ENCODE measurements at regions not wholly inside any gene's neighbourhood (a gene's known extent, or its start where the extent isn't known, plus 50 kb on each side); places are given as distances from the start of the nearest gene placed in this dataset.

DNA sequence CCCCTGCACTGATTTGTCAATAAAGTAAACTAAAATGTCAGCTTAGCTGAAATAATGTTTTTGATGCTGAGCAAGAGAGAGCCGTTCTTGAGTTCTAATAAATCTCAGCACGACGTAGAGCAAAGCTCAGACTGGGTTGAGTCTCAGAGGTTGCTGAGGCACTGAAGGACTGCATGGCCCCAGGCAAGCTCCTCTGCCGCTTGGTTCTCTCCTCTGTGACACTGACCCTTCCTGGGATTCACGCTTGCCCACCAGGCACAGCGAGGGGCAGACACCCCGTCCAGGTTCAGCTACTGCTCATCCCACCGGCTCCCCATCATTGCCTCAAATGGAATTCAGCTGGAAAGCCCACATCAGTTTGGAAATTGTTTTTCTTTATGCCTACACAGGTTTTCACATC, 129.8 kb downstream of the IRX2 start:
- Histone ChIP-seq H4K20me1 (ENCODE audit: insufficient read depth, low read length) (no peaks in the 10 kb centered on the region), H2AFZ (ENCODE audit: low read depth, low read length) (no peak overlapping the region), H3K9ac (ENCODE audit: low read length) (no peak overlapping the region), H3K4me3 (ENCODE audit: low read length) (no peak overlapping the region), H3K4me2 (ENCODE audit: low read length) (no peak overlapping the region), H3K36me3 (replicated peaks; ENCODE audit: low read depth, low read length) (no peaks in the 10 kb centered on the region), H3K4me1 (ENCODE audit: low read length) (no peaks in the 10 kb centered on the region), H3K9me3 (ENCODE audit: insufficient read depth, low read length) (no peaks in the 10 kb centered on the region), H3K79me2 (ENCODE audit: low read length) (no peaks in the 10 kb centered on the region), H3K27ac (ENCODE audit: low read length) (no peak overlapping the region), H3K27me3 (ENCODE audit: low read depth, low read length) (no peaks in the 10 kb centered on the region)
- TF ChIP-seq EZH2phosphoT487 (IDR thresholded peaks at IDR 0.05; ENCODE audit: low read depth): no peak
- TF ChIP-seq, protein P1, sequence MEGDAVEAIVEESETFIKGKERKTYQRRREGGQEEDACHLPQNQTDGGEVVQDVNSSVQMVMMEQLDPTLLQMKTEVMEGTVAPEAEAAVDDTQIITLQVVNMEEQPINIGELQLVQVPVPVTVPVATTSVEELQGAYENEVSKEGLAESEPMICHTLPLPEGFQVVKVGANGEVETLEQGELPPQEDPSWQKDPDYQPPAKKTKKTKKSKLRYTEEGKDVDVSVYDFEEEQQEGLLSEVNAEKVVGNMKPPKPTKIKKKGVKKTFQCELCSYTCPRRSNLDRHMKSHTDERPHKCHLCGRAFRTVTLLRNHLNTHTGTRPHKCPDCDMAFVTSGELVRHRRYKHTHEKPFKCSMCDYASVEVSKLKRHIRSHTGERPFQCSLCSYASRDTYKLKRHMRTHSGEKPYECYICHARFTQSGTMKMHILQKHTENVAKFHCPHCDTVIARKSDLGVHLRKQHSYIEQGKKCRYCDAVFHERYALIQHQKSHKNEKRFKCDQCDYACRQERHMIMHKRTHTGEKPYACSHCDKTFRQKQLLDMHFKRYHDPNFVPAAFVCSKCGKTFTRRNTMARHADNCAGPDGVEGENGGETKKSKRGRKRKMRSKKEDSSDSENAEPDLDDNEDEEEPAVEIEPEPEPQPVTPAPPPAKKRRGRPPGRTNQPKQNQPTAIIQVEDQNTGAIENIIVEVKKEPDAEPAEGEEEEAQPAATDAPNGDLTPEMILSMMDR (IDR thresholded peaks at IDR 0.05; ENCODE audit: low read depth, low read length): no peak

- H3K4me3 ChIP-seq (ENCODE audit: low read length): no peak overlapping the region
- H3K4me2 ChIP-seq (ENCODE audit: low read length): no peak overlapping the region
- H4K20me1 ChIP-seq (ENCODE audit: insufficient read depth, low read length): no peaks in the 10 kb centered on the region
- no peaks in the 10 kb centered on the region for H3K36me3 ChIP-seq (replicated peaks; ENCODE audit: low read depth, low read length)
- H2AFZ ChIP-seq (ENCODE audit: low read depth, low read length): no peak overlapping the region
- no peak overlapping the region for H3K27ac ChIP-seq (ENCODE audit: low read length)
- no peak for TF ChIP-seq EZH2phosphoT487 (IDR thresholded peaks at IDR 0.05; ENCODE audit: low read depth)
- TF ChIP-seq, protein P1 (IDR thresholded peaks at IDR 0.05; ENCODE audit: low read depth, low read length): no peak
- H3K9me3 ChIP-seq (ENCODE audit: insufficient read depth, low read length): no peaks in the 10 kb centered on the region
- no peak overlapping the region for H3K9ac ChIP-seq (ENCODE audit: low read length)
- no peaks in the 10 kb centered on the region for H3K79me2 ChIP-seq (ENCODE audit: low read length)
- H3K27me3 ChIP-seq (ENCODE audit: low read depth, low read length): no peaks in the 10 kb centered on the region
- H3K4me1 ChIP-seq (ENCODE audit: low read length): no peaks in the 10 kb centered on the region
Measured at GRCh38 chr5:2619216-2619615, 132.3 kb downstream of the IRX2 start.

- H3K4me3 ChIP-seq (ENCODE audit: low read length): no peak overlapping the region
- no peaks in the 10 kb centered on the region for H3K9me3 ChIP-seq (ENCODE audit: insufficient read depth, low read length)
- H3K4me1 ChIP-seq (ENCODE audit: low read length): no peaks in the 10 kb centered on the region
- H4K20me1 ChIP-seq (ENCODE audit: insufficient read depth, low read length): no peaks in the 10 kb centered on the region
- no peaks in the 10 kb centered on the region for H3K36me3 ChIP-seq (replicated peaks; ENCODE audit: low read depth, low read length)
- no peak overlapping the region for H3K9ac ChIP-seq (ENCODE audit: low read length)
- H3K4me2 ChIP-seq (ENCODE audit: low read length): no peak overlapping the region
- no peaks in the 10 kb centered on the region for H3K79me2 ChIP-seq (ENCODE audit: low read length)
- TF ChIP-seq, protein P1 (IDR thresholded peaks at IDR 0.05; ENCODE audit: low read depth, low read length): no peak
- TF ChIP-seq EZH2phosphoT487 (IDR thresholded peaks at IDR 0.05; ENCODE audit: low read depth): no peak
- H3K27ac ChIP-seq (ENCODE audit: low read length): no peak overlapping the region
- no peak overlapping the region for H2AFZ ChIP-seq (ENCODE audit: low read depth, low read length)
- no peaks in the 10 kb centered on the region for H3K27me3 ChIP-seq (ENCODE audit: low read depth, low read length)
Measured at GRCh38 chr5:2617461-2617860, 134.0 kb downstream of the IRX2 start.

GRCh38 chr5:2615917-2616316, 135.6 kb downstream of the IRX2 start:
- Histone ChIP-seq H3K79me2 (ENCODE audit: low read length) (no peaks in the 10 kb centered on the region), H3K27ac (ENCODE audit: low read length) (no peak overlapping the region), H3K9ac (ENCODE audit: low read length) (no peak overlapping the region), H3K4me1 (ENCODE audit: low read length) (no peaks in the 10 kb centered on the region), H3K27me3 (ENCODE audit: low read depth, low read length) (no peaks in the 10 kb centered on the region), H2AFZ (ENCODE audit: low read depth, low read length) (no peak overlapping the region), H3K9me3 (ENCODE audit: insufficient read depth, low read length) (no peaks in the 10 kb centered on the region), H3K36me3 (replicated peaks; ENCODE audit: low read depth, low read length) (no peaks in the 10 kb centered on the region), H4K20me1 (ENCODE audit: insufficient read depth, low read length) (no peaks in the 10 kb centered on the region), H3K4me3 (ENCODE audit: low read length) (no peak overlapping the region), H3K4me2 (ENCODE audit: low read length) (no peak overlapping the region)
- no peak for TF ChIP-seq EZH2phosphoT487 (IDR thresholded peaks at IDR 0.05; ENCODE audit: low read depth)
- TF ChIP-seq, protein P1 (IDR thresholded peaks at IDR 0.05; ENCODE audit: low read depth, low read length): no peak

Measured in OCI-LY3 (cell line).